SK-N-SH (cell line): ENCODE measurements at regions not wholly inside any gene's neighbourhood (a gene's known extent, or its start where the extent isn't known, plus 50 kb on each side); places are given as distances from the start of the nearest gene placed in this dataset.

Experiments
- CTCF ChIA-PET: fragments of 300-600, 350-600 bp; formaldehyde crosslinking; extraction: SDS; loops from one replicate; lab custom pipeline; 2021; lab: Yijun Ruan, JAX
- POLR2A ChIA-PET: fragments of 350-600 bp; sonication (Branson Sonifier 250); formaldehyde crosslinking; extraction: SDS; loops from one replicate; lab custom pipeline; 2020; ENCODE audit warnings: antibody characterized with exemption, inconsistent platforms; lab: Yijun Ruan, JAX
- DNase-seq: peaks from one replicate; pipeline ENCODE4 v3.0.0; 2012
- H2AFZ ChIP-seq: fragments of 200-600 bp; sonication (generic); 2 replicates; pipeline ENCODE4 v1.8.1; 2016; ENCODE audit warnings: antibody characterized with exemption, mild to moderate bottlenecking, low read depth
- H3F3A ChIP-seq: fragments of 200-600 bp; sonication (generic); replicated peaks from 2 replicates; pipeline ENCODE3; 2016; ENCODE audit warnings: antibody characterized with exemption, mild to moderate bottlenecking; ENCODE audit not compliant: insufficient read depth
- H3K27ac ChIP-seq, 2 experiments: fragments of 200-500 bp in 1 of 2; fragments of 200-600 bp in 1 of 2; sonication (Bioruptor generic) in 1 of 2; sonication (generic), shearing (Covaris generic) in 1 of 2; 2 replicates each; pipeline versions ENCODE4 v1.5.1 to v1.6.1; 2014 to 2016; ENCODE audit warnings: low read depth in 2 of 2, inconsistent platforms in 1 of 2, low read length in 1 of 2, mild to moderate bottlenecking in 1 of 2, mixed read lengths in 1 of 2
- H3K27me3 ChIP-seq: fragments of 200-600 bp; sonication (generic), shearing (Covaris generic); 2 replicates; pipeline ENCODE4 v1.6.1; 2016; ENCODE audit warnings: mixed run types; ENCODE audit not compliant: insufficient read depth
- H3K36me3 ChIP-seq, 2 experiments: fragments of 200-500 bp in 1 of 2; fragments of 200-600 bp in 1 of 2; sonication (Bioruptor generic) in 1 of 2; sonication (generic) in 1 of 2; replicated peaks in 1 of 2; 2 replicates each; pipeline versions ENCODE3 to v1.5.1; 2014 to 2016; ENCODE audit warnings: low read length in 1 of 2, mild to moderate bottlenecking in 1 of 2; ENCODE audit not compliant: insufficient read depth in 2 of 2, control insufficient read depth in 1 of 2
- H3K4me1 ChIP-seq, 2 experiments: fragments of 200-500 bp in 1 of 2; fragments of 200-600 bp in 1 of 2; sonication (Bioruptor generic) in 1 of 2; sonication (generic), shearing (Covaris generic) in 1 of 2; 2 replicates each; pipeline versions ENCODE4 v1.5.1 to v1.6.1; 2014 to 2016; ENCODE audit warnings: low read depth in 1 of 2, low read length in 1 of 2, mixed run types in 1 of 2; ENCODE audit not compliant: insufficient read depth in 2 of 2, control insufficient read depth in 1 of 2
- H3K4me2 ChIP-seq: fragments of 200-600 bp; sonication (generic), shearing (Covaris generic); 2 replicates; pipeline ENCODE4 v1.6.1; 2017; ENCODE audit warnings: mixed run types
- H3K4me3 ChIP-seq, 2 experiments: fragments of 200-500 bp in 1 of 2; fragments of 200-600 bp in 1 of 2; sonication (Bioruptor generic) in 1 of 2; sonication (generic), shearing (Covaris generic) in 1 of 2; 2 replicates each; pipeline versions ENCODE4 v1.5.1 to v1.8.1; 2014 to 2016; ENCODE audit warnings: low read depth in 2 of 2, inconsistent platforms in 1 of 2, low read length in 1 of 2, mild to moderate bottlenecking in 1 of 2, mixed read lengths in 1 of 2, moderate library complexity in 1 of 2
- H3K79me2 ChIP-seq: fragments of 200-600 bp; sonication (generic); 2 replicates; pipeline ENCODE4 v1.8.1; 2017; ENCODE audit warnings: mild to moderate bottlenecking; ENCODE audit not compliant: insufficient read depth
- H3K9ac ChIP-seq: fragments of 200-600 bp; sonication (generic); 2 replicates; pipeline ENCODE4 v1.6.1; 2017; ENCODE audit warnings: mixed run types
- H3K9me2 ChIP-seq: fragments of 200-600 bp; sonication (generic); 2 replicates; pipeline ENCODE4 v1.6.1; 2017; ENCODE audit warnings: mixed run types
- H3K9me3 ChIP-seq: fragments of 200-600 bp; sonication (generic); 2 replicates; pipeline ENCODE4 v1.6.1; 2017; ENCODE audit warnings: mixed run types, mild to moderate bottlenecking, moderate library complexity
- H4K20me1 ChIP-seq: fragments of 200-600 bp; sonication (generic); 2 replicates; pipeline ENCODE4 v1.6.1; 2017; ENCODE audit warnings: mild to moderate bottlenecking, mixed run types; ENCODE audit not compliant: insufficient read depth
- ELF1 ChIP-seq: IDR thresholded peaks from 2 replicates; pipeline ENCODE4 v1.4.0; 2012
- EP300 ChIP-seq, 2 experiments: IDR thresholded peaks; 2 replicates each; pipeline versions ENCODE4 v1.4.0 to v1.6.1; 2012; ENCODE audit warnings: borderline replicate concordance in 1 of 2, low read depth in 1 of 2, low read length in 1 of 2
- FOSL2 ChIP-seq: IDR thresholded peaks from 2 replicates; pipeline ENCODE4 v1.4.0; 2012; ENCODE audit warnings: low read depth, mild to moderate bottlenecking, moderate library complexity, borderline replicate concordance
- FOXJ3 ChIP-seq: sonication (generic); formaldehyde crosslinking; IDR thresholded peaks from 2 replicates; pipeline ENCODE4 v1.5.1; 2020; ENCODE audit warnings: mild to moderate bottlenecking, missing genetic modification reagents
- FOXM1 ChIP-seq: IDR thresholded peaks from 2 replicates; pipeline ENCODE4 v1.4.0; 2012; ENCODE audit warnings: low read depth, mild to moderate bottlenecking
- GABPA ChIP-seq: IDR thresholded peaks from 2 replicates; pipeline ENCODE4 v1.4.0; 2012; ENCODE audit warnings: low read depth, mild to moderate bottlenecking
- GATA2 ChIP-seq: sonication (generic); formaldehyde crosslinking; IDR thresholded peaks from 2 replicates; pipeline ENCODE4 v1.5.0; 2020; ENCODE audit warnings: mild to moderate bottlenecking, missing genetic modification reagents
- IRF3 ChIP-seq: fragments of 150-350 bp; IDR thresholded peaks from 2 replicates; pipeline ENCODE4 v1.6.1; 2016; ENCODE audit warnings: mild to moderate bottlenecking, low read depth, low read length
- MXI1 ChIP-seq: IDR thresholded peaks from 2 replicates; pipeline ENCODE4 v1.6.1; 2012; ENCODE audit warnings: mild to moderate bottlenecking, low read depth, low read length, improper control_type of control experiment
- NFIC ChIP-seq: IDR thresholded peaks from 2 replicates; pipeline ENCODE4 v1.4.0; 2012; ENCODE audit warnings: borderline replicate concordance
- POLR2AphosphoS5 ChIP-seq: IDR thresholded peaks from 2 replicates; pipeline ENCODE4 v1.6.1; 2012; ENCODE audit warnings: low read depth, low read length
- RAD21 ChIP-seq: IDR thresholded peaks from 2 replicates; pipeline ENCODE4 v1.6.1; 2012; ENCODE audit warnings: mild to moderate bottlenecking, low read length
- RCOR1 ChIP-seq: fragments of 150-350 bp; IDR thresholded peaks from 2 replicates; pipeline ENCODE4 v1.6.1; 2017; ENCODE audit warnings: antibody characterized with exemption, low read length
- RXRA ChIP-seq: IDR thresholded peaks from 2 replicates; pipeline ENCODE4 v1.4.0; 2012; ENCODE audit warnings: low read depth, mild to moderate bottlenecking, borderline replicate concordance
- SIN3A ChIP-seq: IDR thresholded peaks from 2 replicates; pipeline ENCODE4 v1.6.1; 2012; ENCODE audit warnings: low read depth, mild to moderate bottlenecking, low read length, moderate library complexity, borderline replicate concordance
- TAF1 ChIP-seq: IDR thresholded peaks from 2 replicates; pipeline ENCODE4 v1.6.1; 2012; ENCODE audit warnings: low read depth, mild to moderate bottlenecking, low read length, moderate library complexity, borderline replicate concordance
- TCF12 ChIP-seq: IDR thresholded peaks from 2 replicates; pipeline ENCODE4 v1.4.0; 2012
- USF1 ChIP-seq: IDR thresholded peaks from 2 replicates; pipeline ENCODE4 v1.4.0; 2012; ENCODE audit warnings: low read depth, borderline replicate concordance
- YY1 ChIP-seq: IDR thresholded peaks from 2 replicates; pipeline ENCODE4 v1.4.0; 2012; ENCODE audit warnings: low read depth, mild to moderate bottlenecking
- ZBTB33 ChIP-seq: IDR thresholded peaks from 2 replicates; pipeline ENCODE4 v1.4.0; 2012; ENCODE audit warnings: low read depth, borderline replicate concordance
- WGBS: methylation state at CpG from one replicate; pipeline ENCODE4 v1.1.6; 2017; ENCODE audit warnings: low lambda C conversion rate; 5-methylcytosine and 5-hydroxymethylcytosine counted together
- TF ChIP-seq, protein P1 (sequence below): IDR thresholded peaks from 2 replicates; pipeline ENCODE4 v1.4.0; 2012; ENCODE audit warnings: low read depth

DNA sequence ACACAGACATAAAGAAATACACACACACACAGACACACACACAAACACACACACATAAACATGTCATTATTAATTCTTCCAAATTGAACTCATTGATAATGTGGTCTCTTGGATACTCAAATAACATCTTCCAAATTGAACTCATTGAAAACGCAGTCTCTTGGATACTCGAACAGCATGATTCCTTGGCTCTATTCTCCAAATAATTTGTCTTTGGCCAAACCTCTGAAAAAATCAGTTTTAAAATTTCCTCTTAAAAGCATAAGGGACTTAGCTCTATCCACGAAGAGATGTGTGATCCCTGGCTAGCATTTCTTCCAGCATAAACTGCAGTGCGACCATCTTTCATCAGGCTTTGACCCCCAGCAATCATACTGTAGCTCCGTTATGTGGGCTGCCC, 296.6 kb downstream of the IRX2 start:
- ChIA-PET POLR2A (no interaction called here), CTCF (no interaction called here)
- Histone ChIP-seq H3K9me3 (no peaks in the 10 kb centered on the region), H3K4me1 (no peaks in the 10 kb centered on the region), H3K36me3 (no peaks in the 10 kb centered on the region), H3K27me3 (peaks cover 1% of the 10 kb centered on the region; the same call in 1 of the 2 replicates), H3K4me3 (no peak overlapping the region), H2AFZ (no peak overlapping the region), H3F3A (peaks cover 3% of the 10 kb centered on the region), H4K20me1 (no peaks in the 10 kb centered on the region), H3K9ac (no peak overlapping the region), H3K27ac (no peak overlapping the region), H3K9me2 (no peaks in the 10 kb centered on the region), H3K4me2 (no peak overlapping the region), H3K79me2 (no peaks in the 10 kb centered on the region)
- 3% methylated on average over 5 of the region's 5 CpGs for WGBS
- TF ChIP-seq FOXJ3 (CRISPR knock-in tag) (no peak), RCOR1 (no peak), ELF1 (no peak), FOSL2 (no peak), GABPA (no peak), YY1 (no peak)
- no peak for DNase-seq

DNA sequence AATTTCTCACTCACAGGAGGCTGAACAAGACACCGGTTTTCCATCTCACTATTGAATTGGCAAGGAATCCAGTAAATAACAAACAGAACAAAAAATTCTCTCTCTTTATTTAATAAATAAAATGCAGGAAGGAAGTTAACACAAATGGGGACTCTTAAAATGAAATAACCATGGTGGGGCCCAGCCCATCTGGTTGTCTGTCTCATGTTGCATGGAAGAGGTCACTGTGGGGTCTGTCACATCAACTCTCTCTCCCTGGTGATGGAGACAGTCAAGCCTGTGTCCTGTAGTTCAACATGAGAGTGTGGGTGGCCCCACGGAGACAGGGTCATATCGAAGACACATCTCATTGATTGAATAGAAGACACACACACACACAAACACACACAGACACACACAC, 297.7 kb downstream of the IRX2 start:
- WGBS, result 10% methylated on average over 3 of the region's 3 CpGs
- ChIA-PET CTCF (no interaction called here), POLR2A (no interaction called here)
- Histone ChIP-seq H4K20me1 (no peaks in the 10 kb centered on the region), H3K9ac (no peak overlapping the region), H3K4me2 (no peak overlapping the region), H3K79me2 (no peaks in the 10 kb centered on the region), H2AFZ (no peak overlapping the region), H3K36me3 (no peaks in the 10 kb centered on the region), H3K9me3 (no peaks in the 10 kb centered on the region), H3K4me1 (no peaks in the 10 kb centered on the region), H3K27me3 (no peaks in the 10 kb centered on the region; the same call in 1 of the 2 replicates), H3F3A (peaks cover 3% of the 10 kb centered on the region), H3K9me2 (no peaks in the 10 kb centered on the region), H3K27ac (no peak overlapping the region), H3K4me3 (no peak overlapping the region)
- no peak for TF ChIP-seq SIN3A
- no peak for TF ChIP-seq POLR2AphosphoS5
- TF ChIP-seq EP300 (IDR thresholded peaks at IDR 0.05; ENCODE audit: borderline replicate concordance in 1 of 2, low read depth in 1 of 2, low read length in 1 of 2), result no peak
- no peak for TF ChIP-seq TCF12
- no peak for TF ChIP-seq GABPA
- no peak for TF ChIP-seq NFIC
- no peak for TF ChIP-seq RAD21
- no peak for TF ChIP-seq IRF3
- DNase-seq, result no peak

DNA sequence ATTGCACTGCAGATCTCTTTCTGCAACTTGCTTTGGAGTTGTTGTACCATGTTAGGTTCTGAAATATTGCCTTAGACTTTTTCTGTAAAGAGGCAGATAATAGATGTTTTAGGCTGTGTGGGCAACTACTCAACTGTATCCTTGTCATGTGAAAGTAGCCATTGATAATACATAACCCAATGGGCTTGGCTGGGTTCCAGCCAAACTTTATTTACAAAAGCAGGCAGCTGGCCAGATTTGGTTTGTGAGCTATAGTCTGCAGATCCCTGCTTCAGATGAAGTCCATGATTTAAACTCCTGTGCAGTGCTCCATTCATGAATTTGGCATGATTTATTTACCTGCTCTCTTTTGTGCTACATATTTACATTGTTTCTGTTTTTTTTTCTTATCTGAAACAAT, 300.4 kb downstream of the IRX2 start:
- H3K4me3 ChIP-seq, result no peak overlapping the region
- no peaks in the 10 kb centered on the region for H3K27me3 ChIP-seq
- H4K20me1 ChIP-seq, result no peaks in the 10 kb centered on the region
- H3K9ac ChIP-seq, result no peak overlapping the region
- no peaks in the 10 kb centered on the region for H3K4me1 ChIP-seq
- ChIA-PET POLR2A (no interaction called here), CTCF (no interaction called here)
- no peak overlapping the region for H3K27ac ChIP-seq
- peaks cover 3% of the 10 kb centered on the region for H3F3A ChIP-seq
- no peak overlapping the region for H2AFZ ChIP-seq
- DNase-seq, result no peak
- no peaks in the 10 kb centered on the region for H3K36me3 ChIP-seq
- H3K4me2 ChIP-seq, result no peak overlapping the region
- H3K9me3 ChIP-seq, result no peaks in the 10 kb centered on the region
- H3K79me2 ChIP-seq, result no peaks in the 10 kb centered on the region
- H3K9me2 ChIP-seq, result no peaks in the 10 kb centered on the region
- TF ChIP-seq USF1 (no peak), RCOR1 (no peak), GATA2 (CRISPR knock-in tag) (no peak), MXI1 (no peak), FOXM1 (no peak), ZBTB33 (no peak), RXRA (no peak), TAF1 (no peak), FOSL2 (no peak), SIN3A (no peak)
- TF ChIP-seq, protein P1, sequence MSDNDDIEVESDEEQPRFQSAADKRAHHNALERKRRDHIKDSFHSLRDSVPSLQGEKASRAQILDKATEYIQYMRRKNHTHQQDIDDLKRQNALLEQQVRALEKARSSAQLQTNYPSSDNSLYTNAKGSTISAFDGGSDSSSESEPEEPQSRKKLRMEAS, result no peak
